ENCODE measurements at regions not wholly inside any gene's neighbourhood (a gene's known extent, or its start where the extent isn't known, plus 50 kb on each side); places are given as distances from the start of the nearest gene placed in this dataset.

DNA sequence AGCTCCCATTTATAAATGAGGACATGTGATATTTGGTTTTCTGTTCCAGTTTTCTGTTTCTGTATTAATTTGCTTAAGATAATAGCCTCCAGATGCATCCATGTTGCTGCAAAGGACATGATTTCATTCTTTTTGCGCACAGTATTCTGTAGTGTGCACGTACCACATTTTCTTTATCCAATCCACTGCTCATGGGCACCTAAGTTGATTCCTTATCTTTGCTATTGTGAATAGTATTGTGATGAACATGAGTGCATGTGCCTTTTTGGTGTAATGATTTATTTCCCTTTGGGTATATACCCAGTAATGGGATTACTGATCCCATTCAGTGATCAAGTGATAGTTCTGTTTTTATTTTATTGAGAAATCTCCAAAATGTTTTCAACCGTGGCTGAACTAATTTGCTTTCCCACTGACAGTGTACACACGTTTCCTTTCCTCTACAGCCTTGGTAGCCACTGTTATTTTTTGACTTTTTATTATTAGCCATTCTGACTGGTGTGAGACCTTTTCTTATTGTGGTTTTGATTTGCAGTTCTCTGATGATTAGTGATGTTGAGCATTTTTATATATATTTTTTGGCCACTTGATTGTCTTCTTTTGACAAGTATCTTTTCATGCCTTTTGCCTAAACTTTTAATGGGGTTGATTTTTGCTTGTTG lies 226.0 kb upstream of the ANO3 start:
- Histone ChIP-seq H3K4me3 (no peak overlapping the region), H3K9me3 (no peaks in the 10 kb centered on the region), H3K4me1 (no peaks in the 10 kb centered on the region), H3K27me3 (no peaks in the 10 kb centered on the region), H3K36me3 (ENCODE audit: low read depth, missing control alignments) (no peaks in the 10 kb centered on the region), H3K27ac (no peak overlapping the region)
- no peak for TF ChIP-seq POLR2A (IDR thresholded peaks at IDR 0.05)
- TF ChIP-seq, protein P1, sequence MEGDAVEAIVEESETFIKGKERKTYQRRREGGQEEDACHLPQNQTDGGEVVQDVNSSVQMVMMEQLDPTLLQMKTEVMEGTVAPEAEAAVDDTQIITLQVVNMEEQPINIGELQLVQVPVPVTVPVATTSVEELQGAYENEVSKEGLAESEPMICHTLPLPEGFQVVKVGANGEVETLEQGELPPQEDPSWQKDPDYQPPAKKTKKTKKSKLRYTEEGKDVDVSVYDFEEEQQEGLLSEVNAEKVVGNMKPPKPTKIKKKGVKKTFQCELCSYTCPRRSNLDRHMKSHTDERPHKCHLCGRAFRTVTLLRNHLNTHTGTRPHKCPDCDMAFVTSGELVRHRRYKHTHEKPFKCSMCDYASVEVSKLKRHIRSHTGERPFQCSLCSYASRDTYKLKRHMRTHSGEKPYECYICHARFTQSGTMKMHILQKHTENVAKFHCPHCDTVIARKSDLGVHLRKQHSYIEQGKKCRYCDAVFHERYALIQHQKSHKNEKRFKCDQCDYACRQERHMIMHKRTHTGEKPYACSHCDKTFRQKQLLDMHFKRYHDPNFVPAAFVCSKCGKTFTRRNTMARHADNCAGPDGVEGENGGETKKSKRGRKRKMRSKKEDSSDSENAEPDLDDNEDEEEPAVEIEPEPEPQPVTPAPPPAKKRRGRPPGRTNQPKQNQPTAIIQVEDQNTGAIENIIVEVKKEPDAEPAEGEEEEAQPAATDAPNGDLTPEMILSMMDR (IDR thresholded peaks at IDR 0.05), result no peak
- 84 to 87% methylated on average over 4 of the region's 4 CpGs for WGBS, 2 donors
- intact Hi-C loops (cut with DNase I; ENCODE audit: low total_unique reads), result no loop called here
- DNase-seq, result no peak

DNA sequence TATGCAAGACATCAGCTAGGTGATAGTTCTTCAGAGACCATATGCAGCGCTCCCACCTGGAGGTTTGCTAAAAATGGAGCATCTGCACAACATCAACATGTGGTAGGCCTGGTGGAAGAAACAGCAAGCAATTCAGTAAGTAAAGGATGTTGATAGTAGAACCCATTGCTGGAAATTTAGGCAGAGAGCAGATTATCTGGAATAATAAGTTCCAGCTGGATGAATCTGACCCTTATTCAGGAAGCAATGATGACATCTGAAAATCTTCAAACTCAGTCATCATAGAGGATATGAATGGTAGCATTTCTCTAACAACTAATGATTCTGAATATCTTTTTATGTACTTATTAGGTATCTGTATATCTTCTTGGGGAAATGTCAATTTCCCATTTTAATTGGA lies 225.2 kb upstream of the ANO3 start:
- H3K36me3 ChIP-seq (ENCODE audit: low read depth, missing control alignments), result no peaks in the 10 kb centered on the region
- intact Hi-C loops (cut with DNase I; ENCODE audit: low total_unique reads), result no loop called here
- no peaks in the 10 kb centered on the region for H3K27me3 ChIP-seq
- WGBS, 2 donors, result 93% methylated on average over 1 of the region's 1 CpG
- H3K4me3 ChIP-seq, result no peak overlapping the region
- no peaks in the 10 kb centered on the region for H3K9me3 ChIP-seq
- H3K4me1 ChIP-seq, result no peaks in the 10 kb centered on the region
- TF ChIP-seq, protein P1 (IDR thresholded peaks at IDR 0.05), result no peak
- no peak for TF ChIP-seq POLR2A (IDR thresholded peaks at IDR 0.05)
- no peak overlapping the region for H3K27ac ChIP-seq
- no peak for DNase-seq

DNA sequence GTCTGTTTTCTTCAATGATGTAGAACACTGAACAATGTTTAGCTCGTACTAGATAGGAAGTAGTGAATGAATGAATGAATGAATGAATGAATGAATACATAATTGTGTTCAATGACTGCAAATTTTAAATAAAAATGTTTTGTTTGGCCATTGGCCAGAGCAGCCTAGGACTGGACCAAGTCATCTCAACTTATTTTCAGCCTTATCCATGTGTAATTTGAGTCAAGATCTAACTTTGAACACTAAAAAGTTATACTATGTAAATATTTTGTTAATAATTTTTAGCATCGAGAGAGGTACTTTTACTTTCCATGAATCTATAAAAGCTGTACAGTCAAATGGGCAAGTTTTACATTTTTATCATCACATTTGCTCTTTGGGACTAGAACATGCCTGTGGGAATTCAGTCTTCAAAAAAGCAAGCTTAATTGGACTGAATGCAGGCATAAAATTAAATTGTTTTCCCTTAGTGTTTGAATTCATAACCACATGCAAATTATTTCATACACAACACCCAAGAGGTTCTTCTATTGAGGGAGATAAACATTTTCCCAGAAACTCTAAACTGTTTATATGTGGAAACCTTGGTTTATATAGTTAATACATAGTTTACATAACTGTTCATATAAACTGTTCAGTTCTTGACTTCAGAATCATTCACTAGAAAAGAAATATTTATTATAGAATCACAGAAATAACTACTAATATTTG lies 222.1 kb upstream of the ANO3 start:
- H3K4me1 ChIP-seq, result no peaks in the 10 kb centered on the region
- no peaks in the 10 kb centered on the region for H3K9me3 ChIP-seq
- no peak overlapping the region for H3K4me3 ChIP-seq
- no peak for DNase-seq
- H3K36me3 ChIP-seq (ENCODE audit: low read depth, missing control alignments), result no peaks in the 10 kb centered on the region
- no peak for TF ChIP-seq POLR2A (IDR thresholded peaks at IDR 0.05)
- TF ChIP-seq, protein P1 (IDR thresholded peaks at IDR 0.05), result no peak
- intact Hi-C loops (cut with DNase I; ENCODE audit: low total_unique reads), result no loop called here
- 74 to 76% methylated on average over 2 of the region's 2 CpGs for WGBS, 2 donors
- no peak overlapping the region for H3K27ac ChIP-seq
- H3K27me3 ChIP-seq, result no peaks in the 10 kb centered on the region

DNA sequence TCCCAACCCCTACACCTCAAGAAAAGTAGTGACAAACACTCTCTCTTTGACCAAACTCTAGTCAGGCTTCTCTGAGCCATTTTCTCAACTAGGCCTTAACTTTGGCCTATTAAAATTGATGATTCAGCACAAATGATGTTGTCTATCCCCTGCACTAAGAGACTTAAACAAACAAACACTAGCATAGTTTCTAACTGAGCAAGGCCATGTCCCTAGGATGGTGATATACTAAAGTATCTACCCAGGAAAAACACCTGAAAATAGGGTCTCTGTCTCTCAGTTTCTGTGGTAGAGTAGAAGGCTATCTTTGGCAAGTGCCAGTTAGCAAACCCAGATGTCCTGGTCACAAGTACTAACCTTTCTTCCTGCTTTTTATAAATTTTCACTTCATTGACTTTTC lies 219.7 kb upstream of the ANO3 start:
- intact Hi-C loops (cut with DNase I; ENCODE audit: low total_unique reads), result no loop called here
- Histone ChIP-seq H3K36me3 (ENCODE audit: low read depth, missing control alignments) (no peaks in the 10 kb centered on the region), H3K27ac (no peak overlapping the region), H3K4me3 (no peak overlapping the region), H3K4me1 (no peaks in the 10 kb centered on the region), H3K9me3 (no peaks in the 10 kb centered on the region), H3K27me3 (no peaks in the 10 kb centered on the region)
- no peak for TF ChIP-seq POLR2A (IDR thresholded peaks at IDR 0.05)
- TF ChIP-seq, protein P1 (IDR thresholded peaks at IDR 0.05), result no peak
- DNase-seq, result no peak

DNA sequence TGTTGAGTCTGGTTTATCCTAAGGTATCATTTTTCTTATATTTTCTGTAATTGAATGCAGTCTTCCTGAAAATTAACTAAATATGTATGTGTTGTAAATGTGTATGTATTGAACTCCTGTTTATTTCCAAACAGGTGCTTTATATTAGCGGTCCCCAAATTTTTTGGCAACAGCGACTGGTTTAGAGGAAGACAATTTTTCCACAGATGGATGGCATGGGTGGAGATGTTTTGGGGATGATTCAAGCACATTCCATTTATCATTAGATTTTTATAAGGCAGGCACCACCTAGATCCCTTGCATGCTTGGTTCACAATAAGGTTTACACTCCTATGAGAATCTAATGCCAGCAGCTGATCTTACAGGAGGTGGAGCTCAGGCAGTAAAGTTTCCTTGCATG lies 210.5 kb upstream of the ANO3 start:
- no peak for DNase-seq
- Histone ChIP-seq H3K4me1 (no peaks in the 10 kb centered on the region), H3K9me3 (no peaks in the 10 kb centered on the region), H3K4me3 (no peak overlapping the region), H3K27ac (no peak overlapping the region), H3K36me3 (ENCODE audit: low read depth, missing control alignments) (no peaks in the 10 kb centered on the region), H3K27me3 (no peaks in the 10 kb centered on the region)
- intact Hi-C loops (cut with DNase I; ENCODE audit: low total_unique reads), result no loop called here
- WGBS, 2 donors, result 90 to 92% methylated on average over 2 of the region's 2 CpGs
- TF ChIP-seq, protein P1 (IDR thresholded peaks at IDR 0.05), result no peak
- TF ChIP-seq POLR2A (IDR thresholded peaks at IDR 0.05), result no peak
